ENCODE measurements at regions not wholly inside any gene's neighbourhood (a gene's known extent, or its start where the extent isn't known, plus 50 kb on each side); places are given as distances from the start of the nearest gene placed in this dataset.

DNA sequence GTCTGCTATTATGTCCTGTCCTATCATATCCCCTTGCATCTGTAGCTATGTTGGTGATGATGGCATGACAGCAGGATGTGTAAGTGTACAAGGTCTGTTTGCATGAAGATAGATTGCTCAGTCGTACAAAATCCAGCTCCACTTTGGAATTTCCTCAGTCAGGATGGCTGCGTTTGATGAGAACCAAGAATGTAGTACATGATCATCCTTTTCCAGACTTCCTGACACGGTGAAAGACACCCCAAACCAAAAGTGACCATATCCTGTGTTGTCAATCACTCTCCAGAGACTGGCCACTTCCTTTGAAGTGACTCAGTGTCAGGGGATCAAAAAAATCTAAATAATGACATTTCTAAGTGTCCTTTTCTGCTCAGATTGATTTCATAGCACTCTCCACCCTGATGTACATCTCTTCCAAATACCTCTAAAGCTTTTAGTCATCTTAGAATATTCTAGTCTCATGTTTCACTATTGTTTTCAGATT lies 213.4 kb downstream of the PLK2 start:
- Histone ChIP-seq H3K9ac (ENCODE audit: low read depth in 1 of 2, low read length in 2 of 2) (no peak overlapping the region), H3K4me1 (ENCODE audit: control insufficient read depth in 4 of 4, insufficient read depth in 4 of 4, low read length in 3 of 4) (no peaks in the 10 kb centered on the region), H3K9me3 (ENCODE audit: control insufficient read depth in 4 of 4, low read length in 3 of 4) (no peaks in the 10 kb centered on the region), H3K27ac (ENCODE audit: low read depth in 1 of 2, low read length in 2 of 2) (no peak overlapping the region), H3K36me3 (ENCODE audit: control insufficient read depth in 4 of 4, insufficient read depth in 3 of 4, low read depth in 1 of 4, low read length in 3 of 4) (no peaks in the 10 kb centered on the region), H3K4me3 (ENCODE audit: low read depth in 1 of 3, low read length in 3 of 3) (no peak overlapping the region), H3K27me3 (ENCODE audit: control insufficient read depth in 4 of 4, insufficient read depth in 4 of 4, low read length in 3 of 4) (no peaks in the 10 kb centered on the region)
- DNase-seq (ENCODE audit: low spot score): no peak
- WGBS: 49% methylated on average over 3 of the region's 3 CpGs
- no peak for TF ChIP-seq REST (IDR thresholded peaks at IDR 0.05)
- TF ChIP-seq, protein P1, sequence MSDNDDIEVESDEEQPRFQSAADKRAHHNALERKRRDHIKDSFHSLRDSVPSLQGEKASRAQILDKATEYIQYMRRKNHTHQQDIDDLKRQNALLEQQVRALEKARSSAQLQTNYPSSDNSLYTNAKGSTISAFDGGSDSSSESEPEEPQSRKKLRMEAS (IDR thresholded peaks at IDR 0.05): no peak
- no peak for TF ChIP-seq FOXA2 (IDR thresholded peaks at IDR 0.05)
- TF ChIP-seq RAD21 (IDR thresholded peaks at IDR 0.05): no peak
- TF ChIP-seq SP1 (IDR thresholded peaks at IDR 0.05): no peak
- TF ChIP-seq CTCF (IDR thresholded peaks at IDR 0.05; ENCODE audit: low read depth, low read length, missing input control): no peak
- TF ChIP-seq GABPA (IDR thresholded peaks at IDR 0.05 in 1 of 2, conservative IDR thresholded peaks at IDR 0.05 in 1 of 2): no peak
- TF ChIP-seq JUND (IDR thresholded peaks at IDR 0.05): no peak
- no peak for TF ChIP-seq EGR1 (IDR thresholded peaks at IDR 0.05; ENCODE audit: low read depth in 2 of 2)
- TF ChIP-seq RXRA (IDR thresholded peaks at IDR 0.05): no peak

GRCh38 chr5:58245476-58245840 lies 214.4 kb downstream of the PLK2 start:
- no peak for DNase-seq (ENCODE audit: low spot score)
- no peak overlapping the region for H3K27ac ChIP-seq (ENCODE audit: low read depth in 1 of 2, low read length in 2 of 2)
- 43% methylated on average over 3 of the region's 3 CpGs for WGBS

More at GRCh38 chr5:58245476-58245840, 214.4 kb downstream of the PLK2 start:
- no peaks in the 10 kb centered on the region for H3K4me1 ChIP-seq (ENCODE audit: control insufficient read depth in 4 of 4, insufficient read depth in 4 of 4, low read length in 3 of 4)
- TF ChIP-seq HNF4G (IDR thresholded peaks at IDR 0.05) (no peak), SP1 (IDR thresholded peaks at IDR 0.05) (no peak), NR2F2 (IDR thresholded peaks at IDR 0.05) (no peak), EGR1 (IDR thresholded peaks at IDR 0.05; ENCODE audit: low read depth in 2 of 2) (peak in 1 of 2 donors; percentile 7), GABPA (IDR thresholded peaks at IDR 0.05 in 1 of 2, conservative IDR thresholded peaks at IDR 0.05 in 1 of 2) (no peak), CTCF (IDR thresholded peaks at IDR 0.05; ENCODE audit: low read depth, low read length, missing input control) (no peak), JUND (IDR thresholded peaks at IDR 0.05) (no peak), HNF4A (conservative IDR thresholded peaks at IDR 0.05) (no peak)
- H3K27me3 ChIP-seq (ENCODE audit: control insufficient read depth in 4 of 4, insufficient read depth in 4 of 4, low read length in 3 of 4): no peaks in the 10 kb centered on the region
- no peaks in the 10 kb centered on the region for H3K9me3 ChIP-seq (ENCODE audit: control insufficient read depth in 4 of 4, low read length in 3 of 4)
- H3K4me3 ChIP-seq (ENCODE audit: low read depth in 1 of 3, low read length in 3 of 3): no peak overlapping the region
- H3K9ac ChIP-seq (ENCODE audit: low read depth in 1 of 2, low read length in 2 of 2): no peak overlapping the region
- H3K36me3 ChIP-seq (ENCODE audit: control insufficient read depth in 4 of 4, insufficient read depth in 3 of 4, low read depth in 1 of 4, low read length in 3 of 4): no peaks in the 10 kb centered on the region

Data from liver (tissue), 8 donors.